GM23338 (cell line): ENCODE measurements at regions not wholly inside any gene's neighbourhood (a gene's known extent, or its start where the extent isn't known, plus 50 kb on each side); places are given as distances from the start of the nearest gene placed in this dataset.

Source experiments
- ATAC-seq: fragments of 200-7000 bp; cut with Tn5 transposase; 3 replicates; pipeline ENCODE4 v1.9.1; 2020
- DNase-seq: peaks from one replicate; pipeline ENCODE4 v3.0.0-alpha.2; 2015; ENCODE audit warnings: low spot score
- H2AFZ ChIP-seq: fragments of 200-600 bp; sonication (generic); 2 replicates; pipeline ENCODE4 v1.8.0; 2016; ENCODE audit warnings: antibody characterized with exemption, mild to moderate bottlenecking, moderate library complexity
- H3F3A ChIP-seq: fragments of 200-600 bp; sonication (generic); replicated peaks from 2 replicates; pipeline ENCODE4 v1.8.0; 2017; ENCODE audit warnings: antibody characterized with exemption, mixed run types, low read depth
- H3K27ac ChIP-seq: fragments of 200-600 bp; sonication (generic); 2 replicates; pipeline ENCODE4 v1.6.1; 2016; ENCODE audit warnings: low read depth
- H3K27me3 ChIP-seq: fragments of 200-600 bp; sonication (generic); 2 replicates; pipeline ENCODE4 v1.8.0; 2016; ENCODE audit warnings: mild to moderate bottlenecking, mixed run types, moderate library complexity; ENCODE audit not compliant: insufficient read depth
- H3K36me3 ChIP-seq: fragments of 200-600 bp; sonication (generic); 2 replicates; pipeline ENCODE4 v1.8.0; 2016; ENCODE audit warnings: mild to moderate bottlenecking; ENCODE audit not compliant: insufficient read depth
- H3K4me1 ChIP-seq: fragments of 200-600 bp; sonication (generic); 2 replicates; pipeline ENCODE4 v1.8.0; 2016; ENCODE audit warnings: mild to moderate bottlenecking, moderate library complexity; ENCODE audit not compliant: insufficient read depth
- H3K4me2 ChIP-seq: fragments of 200-600 bp; sonication (generic); 2 replicates; pipeline ENCODE4 v1.7.1; 2017; ENCODE audit warnings: mixed run types
- H3K4me3 ChIP-seq: fragments of 200-600 bp; sonication (generic); 2 replicates; pipeline ENCODE4 v1.6.1; 2016; ENCODE audit warnings: mixed run types
- H3K79me2 ChIP-seq: fragments of 200-600 bp; sonication (generic); replicated peaks from 2 replicates; pipeline ENCODE4 v1.8.0; 2017; ENCODE audit warnings: mild to moderate bottlenecking; ENCODE audit not compliant: insufficient read depth
- H3K9me2 ChIP-seq: fragments of 200-600 bp; sonication (generic); 2 replicates; pipeline ENCODE4 v1.8.0; 2017; ENCODE audit not compliant: insufficient read depth
- H4K20me1 ChIP-seq: fragments of 200-600 bp; sonication (generic); replicated peaks from 2 replicates; pipeline ENCODE4 v1.8.0; 2017; ENCODE audit warnings: mild to moderate bottlenecking; ENCODE audit not compliant: insufficient read depth
- H3K27ac Mint-ChIP-seq: 2 replicates; pipeline ENCODE4 v1.8.0; 2020; ENCODE audit warnings: inconsistent platforms, mild to moderate bottlenecking, moderate library complexity, mixed read lengths
- H3K27me3 Mint-ChIP-seq: 3 replicates; pipeline ENCODE4 v1.8.0; 2022; ENCODE audit warnings: low read depth, mild to moderate bottlenecking, moderate library complexity, mixed read lengths, inconsistent platforms; ENCODE audit not compliant: insufficient read depth, poor library complexity
- H3K36me3 Mint-ChIP-seq: 3 replicates; pipeline ENCODE4 v1.8.0; 2021; ENCODE audit warnings: low read depth, mild to moderate bottlenecking, inconsistent platforms, moderate library complexity, mixed read lengths
- H3K4me1 Mint-ChIP-seq: 3 replicates; pipeline ENCODE4 v1.8.0; 2020; ENCODE audit warnings: mild to moderate bottlenecking, inconsistent platforms, mixed read lengths
- H3K4me3 Mint-ChIP-seq: 3 replicates; pipeline ENCODE4 v1.8.0; 2021; ENCODE audit warnings: moderate library complexity, mild to moderate bottlenecking, inconsistent platforms, mixed read lengths
- H3K9me3 Mint-ChIP-seq: 3 replicates; pipeline ENCODE4 v1.8.0; 2020; ENCODE audit warnings: moderate library complexity, mild to moderate bottlenecking, inconsistent platforms, mixed read lengths
- ZNF114 ChIP-seq: fragments of 250-450 bp; sonication (Bioruptor Pico); IDR thresholded peaks from 2 replicates; pipeline ENCODE4 v1.5.0; 2020; ENCODE audit warnings: mild to moderate bottlenecking, moderate library complexity
- TF ChIP-seq, protein P1 (sequence below), 2 experiments: fragments of 200-600 bp in 1 of 2; sonication (generic) in 1 of 2; conservative IDR thresholded peaks; 2 replicates each; pipeline versions ENCODE4 v1.5.1 to v1.6.1; 2016 to 2017; ENCODE audit warnings: antibody characterized with exemption in 2 of 2, low read depth in 2 of 2, mild to moderate bottlenecking in 2 of 2, moderate library complexity in 1 of 2
- TF ChIP-seq, protein P2 (sequence below): IDR thresholded peaks from 2 replicates; pipeline ENCODE4 v1.6.1; 2016; ENCODE audit warnings: antibody characterized with exemption
- TF ChIP-seq, protein P3 (sequence below): IDR thresholded peaks from one replicate; pipeline ENCODE4 v1.6.1; 2018; ENCODE audit warnings: antibody characterized with exemption; ENCODE audit not compliant: unreplicated experiment
- TF ChIP-seq, protein P4 (sequence below): fragments of 250-450 bp; sonication (Bioruptor Pico); IDR thresholded peaks from 2 replicates; pipeline ENCODE4 v1.5.0; 2020; ENCODE audit warnings: mild to moderate bottlenecking, moderate library complexity

DNA sequence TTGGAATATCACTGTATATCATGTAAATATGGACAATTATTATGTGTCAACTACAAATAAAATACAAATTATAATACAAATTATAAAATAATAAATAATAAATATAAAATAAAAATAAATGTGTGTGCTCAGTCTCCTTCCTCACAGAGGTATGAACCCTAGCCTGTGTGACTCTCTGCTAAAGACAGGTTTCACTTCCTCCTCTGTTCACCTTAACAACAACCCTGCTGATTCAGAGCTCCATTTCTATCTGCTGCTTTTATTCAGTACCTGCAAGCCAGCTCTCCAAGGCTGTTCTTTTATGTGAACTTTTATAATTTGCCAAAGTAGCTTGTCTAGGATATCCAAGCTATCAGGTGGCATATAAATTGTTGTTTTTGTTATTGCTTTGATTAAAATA is 610.7 kb upstream of the GRM7 start (continued):
- TF ChIP-seq, protein P1, sequence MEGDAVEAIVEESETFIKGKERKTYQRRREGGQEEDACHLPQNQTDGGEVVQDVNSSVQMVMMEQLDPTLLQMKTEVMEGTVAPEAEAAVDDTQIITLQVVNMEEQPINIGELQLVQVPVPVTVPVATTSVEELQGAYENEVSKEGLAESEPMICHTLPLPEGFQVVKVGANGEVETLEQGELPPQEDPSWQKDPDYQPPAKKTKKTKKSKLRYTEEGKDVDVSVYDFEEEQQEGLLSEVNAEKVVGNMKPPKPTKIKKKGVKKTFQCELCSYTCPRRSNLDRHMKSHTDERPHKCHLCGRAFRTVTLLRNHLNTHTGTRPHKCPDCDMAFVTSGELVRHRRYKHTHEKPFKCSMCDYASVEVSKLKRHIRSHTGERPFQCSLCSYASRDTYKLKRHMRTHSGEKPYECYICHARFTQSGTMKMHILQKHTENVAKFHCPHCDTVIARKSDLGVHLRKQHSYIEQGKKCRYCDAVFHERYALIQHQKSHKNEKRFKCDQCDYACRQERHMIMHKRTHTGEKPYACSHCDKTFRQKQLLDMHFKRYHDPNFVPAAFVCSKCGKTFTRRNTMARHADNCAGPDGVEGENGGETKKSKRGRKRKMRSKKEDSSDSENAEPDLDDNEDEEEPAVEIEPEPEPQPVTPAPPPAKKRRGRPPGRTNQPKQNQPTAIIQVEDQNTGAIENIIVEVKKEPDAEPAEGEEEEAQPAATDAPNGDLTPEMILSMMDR (conservative IDR thresholded peaks at IDR 0.05; ENCODE audit: low read depth in 2 of 2) = no peak

DNA sequence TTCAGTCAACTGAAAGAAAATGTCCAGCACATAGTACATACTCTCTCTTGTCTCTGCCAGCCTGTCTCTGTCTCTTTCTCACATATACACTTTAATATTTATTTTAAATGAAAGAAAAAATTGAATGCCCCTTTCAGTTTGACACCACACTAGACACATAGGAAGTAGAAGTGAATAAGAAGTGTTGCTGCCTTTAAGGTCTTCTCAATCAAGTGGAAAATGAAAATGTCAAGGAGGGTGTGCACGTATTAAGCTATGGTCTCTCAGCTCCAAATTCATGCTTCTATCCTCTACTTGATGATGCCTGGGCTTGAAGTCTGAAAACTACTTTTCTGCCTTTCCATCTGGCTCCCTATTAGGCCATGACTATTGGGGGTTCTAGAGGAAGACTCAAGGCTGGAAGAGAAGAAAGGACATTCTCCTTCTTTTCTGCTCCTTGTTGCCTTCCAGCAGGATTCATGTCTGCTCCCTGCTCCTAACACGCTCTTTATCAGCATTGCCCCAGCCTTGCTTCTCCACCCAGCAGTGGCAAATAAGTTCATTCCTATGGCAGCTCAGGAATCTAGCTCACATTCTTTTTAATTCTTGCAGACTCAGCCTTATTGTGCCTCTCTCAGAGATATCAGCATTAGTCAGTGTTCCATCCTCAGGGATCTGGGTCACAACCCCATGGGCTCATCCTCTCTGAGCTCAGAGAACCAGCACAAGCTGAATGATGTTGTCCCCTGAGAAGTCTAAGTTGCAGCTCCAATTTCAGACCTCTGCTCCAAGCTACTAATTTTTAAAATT is 609.1 kb upstream of the GRM7 start:
- H3K9me3 Mint-ChIP-seq = peaks cover 78% of the 10 kb centered on the region
- H3K4me2 ChIP-seq = no peak overlapping the region

More for the DNA sequence above, 609.1 kb upstream of the GRM7 start:
- Histone ChIP-seq H3K27me3 (no peaks in the 10 kb centered on the region), H3K9me2 (no peaks in the 10 kb centered on the region), H4K20me1 (no peaks in the 10 kb centered on the region), H3K79me2 (no peaks in the 10 kb centered on the region), H3F3A (no peaks in the 10 kb centered on the region), H2AFZ (no peak overlapping the region), H3K4me3 (no peak overlapping the region), H3K27ac (no peak overlapping the region), H3K4me1 (no peaks in the 10 kb centered on the region), H3K36me3 (no peaks in the 10 kb centered on the region; the same call in none of the 2 replicates)
- DNase-seq = no peak
- Mint-ChIP-seq H3K27me3 (no peaks in the 10 kb centered on the region), H3K36me3 (peaks cover 4% of the 10 kb centered on the region; the same call in 2 of the 3 replicates), H3K4me3 (no peak overlapping the region), H3K4me1 (no peaks in the 10 kb centered on the region), H3K27ac (no peak overlapping the region)
- TF ChIP-seq, protein P2, sequence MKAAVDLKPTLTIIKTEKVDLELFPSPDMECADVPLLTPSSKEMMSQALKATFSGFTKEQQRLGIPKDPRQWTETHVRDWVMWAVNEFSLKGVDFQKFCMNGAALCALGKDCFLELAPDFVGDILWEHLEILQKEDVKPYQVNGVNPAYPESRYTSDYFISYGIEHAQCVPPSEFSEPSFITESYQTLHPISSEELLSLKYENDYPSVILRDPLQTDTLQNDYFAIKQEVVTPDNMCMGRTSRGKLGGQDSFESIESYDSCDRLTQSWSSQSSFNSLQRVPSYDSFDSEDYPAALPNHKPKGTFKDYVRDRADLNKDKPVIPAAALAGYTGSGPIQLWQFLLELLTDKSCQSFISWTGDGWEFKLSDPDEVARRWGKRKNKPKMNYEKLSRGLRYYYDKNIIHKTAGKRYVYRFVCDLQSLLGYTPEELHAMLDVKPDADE = no peak
- TF ChIP-seq, protein P3, sequence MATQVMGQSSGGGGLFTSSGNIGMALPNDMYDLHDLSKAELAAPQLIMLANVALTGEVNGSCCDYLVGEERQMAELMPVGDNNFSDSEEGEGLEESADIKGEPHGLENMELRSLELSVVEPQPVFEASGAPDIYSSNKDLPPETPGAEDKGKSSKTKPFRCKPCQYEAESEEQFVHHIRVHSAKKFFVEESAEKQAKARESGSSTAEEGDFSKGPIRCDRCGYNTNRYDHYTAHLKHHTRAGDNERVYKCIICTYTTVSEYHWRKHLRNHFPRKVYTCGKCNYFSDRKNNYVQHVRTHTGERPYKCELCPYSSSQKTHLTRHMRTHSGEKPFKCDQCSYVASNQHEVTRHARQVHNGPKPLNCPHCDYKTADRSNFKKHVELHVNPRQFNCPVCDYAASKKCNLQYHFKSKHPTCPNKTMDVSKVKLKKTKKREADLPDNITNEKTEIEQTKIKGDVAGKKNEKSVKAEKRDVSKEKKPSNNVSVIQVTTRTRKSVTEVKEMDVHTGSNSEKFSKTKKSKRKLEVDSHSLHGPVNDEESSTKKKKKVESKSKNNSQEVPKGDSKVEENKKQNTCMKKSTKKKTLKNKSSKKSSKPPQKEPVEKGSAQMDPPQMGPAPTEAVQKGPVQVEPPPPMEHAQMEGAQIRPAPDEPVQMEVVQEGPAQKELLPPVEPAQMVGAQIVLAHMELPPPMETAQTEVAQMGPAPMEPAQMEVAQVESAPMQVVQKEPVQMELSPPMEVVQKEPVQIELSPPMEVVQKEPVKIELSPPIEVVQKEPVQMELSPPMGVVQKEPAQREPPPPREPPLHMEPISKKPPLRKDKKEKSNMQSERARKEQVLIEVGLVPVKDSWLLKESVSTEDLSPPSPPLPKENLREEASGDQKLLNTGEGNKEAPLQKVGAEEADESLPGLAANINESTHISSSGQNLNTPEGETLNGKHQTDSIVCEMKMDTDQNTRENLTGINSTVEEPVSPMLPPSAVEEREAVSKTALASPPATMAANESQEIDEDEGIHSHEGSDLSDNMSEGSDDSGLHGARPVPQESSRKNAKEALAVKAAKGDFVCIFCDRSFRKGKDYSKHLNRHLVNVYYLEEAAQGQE = no peak
- TF ChIP-seq, protein P4, sequence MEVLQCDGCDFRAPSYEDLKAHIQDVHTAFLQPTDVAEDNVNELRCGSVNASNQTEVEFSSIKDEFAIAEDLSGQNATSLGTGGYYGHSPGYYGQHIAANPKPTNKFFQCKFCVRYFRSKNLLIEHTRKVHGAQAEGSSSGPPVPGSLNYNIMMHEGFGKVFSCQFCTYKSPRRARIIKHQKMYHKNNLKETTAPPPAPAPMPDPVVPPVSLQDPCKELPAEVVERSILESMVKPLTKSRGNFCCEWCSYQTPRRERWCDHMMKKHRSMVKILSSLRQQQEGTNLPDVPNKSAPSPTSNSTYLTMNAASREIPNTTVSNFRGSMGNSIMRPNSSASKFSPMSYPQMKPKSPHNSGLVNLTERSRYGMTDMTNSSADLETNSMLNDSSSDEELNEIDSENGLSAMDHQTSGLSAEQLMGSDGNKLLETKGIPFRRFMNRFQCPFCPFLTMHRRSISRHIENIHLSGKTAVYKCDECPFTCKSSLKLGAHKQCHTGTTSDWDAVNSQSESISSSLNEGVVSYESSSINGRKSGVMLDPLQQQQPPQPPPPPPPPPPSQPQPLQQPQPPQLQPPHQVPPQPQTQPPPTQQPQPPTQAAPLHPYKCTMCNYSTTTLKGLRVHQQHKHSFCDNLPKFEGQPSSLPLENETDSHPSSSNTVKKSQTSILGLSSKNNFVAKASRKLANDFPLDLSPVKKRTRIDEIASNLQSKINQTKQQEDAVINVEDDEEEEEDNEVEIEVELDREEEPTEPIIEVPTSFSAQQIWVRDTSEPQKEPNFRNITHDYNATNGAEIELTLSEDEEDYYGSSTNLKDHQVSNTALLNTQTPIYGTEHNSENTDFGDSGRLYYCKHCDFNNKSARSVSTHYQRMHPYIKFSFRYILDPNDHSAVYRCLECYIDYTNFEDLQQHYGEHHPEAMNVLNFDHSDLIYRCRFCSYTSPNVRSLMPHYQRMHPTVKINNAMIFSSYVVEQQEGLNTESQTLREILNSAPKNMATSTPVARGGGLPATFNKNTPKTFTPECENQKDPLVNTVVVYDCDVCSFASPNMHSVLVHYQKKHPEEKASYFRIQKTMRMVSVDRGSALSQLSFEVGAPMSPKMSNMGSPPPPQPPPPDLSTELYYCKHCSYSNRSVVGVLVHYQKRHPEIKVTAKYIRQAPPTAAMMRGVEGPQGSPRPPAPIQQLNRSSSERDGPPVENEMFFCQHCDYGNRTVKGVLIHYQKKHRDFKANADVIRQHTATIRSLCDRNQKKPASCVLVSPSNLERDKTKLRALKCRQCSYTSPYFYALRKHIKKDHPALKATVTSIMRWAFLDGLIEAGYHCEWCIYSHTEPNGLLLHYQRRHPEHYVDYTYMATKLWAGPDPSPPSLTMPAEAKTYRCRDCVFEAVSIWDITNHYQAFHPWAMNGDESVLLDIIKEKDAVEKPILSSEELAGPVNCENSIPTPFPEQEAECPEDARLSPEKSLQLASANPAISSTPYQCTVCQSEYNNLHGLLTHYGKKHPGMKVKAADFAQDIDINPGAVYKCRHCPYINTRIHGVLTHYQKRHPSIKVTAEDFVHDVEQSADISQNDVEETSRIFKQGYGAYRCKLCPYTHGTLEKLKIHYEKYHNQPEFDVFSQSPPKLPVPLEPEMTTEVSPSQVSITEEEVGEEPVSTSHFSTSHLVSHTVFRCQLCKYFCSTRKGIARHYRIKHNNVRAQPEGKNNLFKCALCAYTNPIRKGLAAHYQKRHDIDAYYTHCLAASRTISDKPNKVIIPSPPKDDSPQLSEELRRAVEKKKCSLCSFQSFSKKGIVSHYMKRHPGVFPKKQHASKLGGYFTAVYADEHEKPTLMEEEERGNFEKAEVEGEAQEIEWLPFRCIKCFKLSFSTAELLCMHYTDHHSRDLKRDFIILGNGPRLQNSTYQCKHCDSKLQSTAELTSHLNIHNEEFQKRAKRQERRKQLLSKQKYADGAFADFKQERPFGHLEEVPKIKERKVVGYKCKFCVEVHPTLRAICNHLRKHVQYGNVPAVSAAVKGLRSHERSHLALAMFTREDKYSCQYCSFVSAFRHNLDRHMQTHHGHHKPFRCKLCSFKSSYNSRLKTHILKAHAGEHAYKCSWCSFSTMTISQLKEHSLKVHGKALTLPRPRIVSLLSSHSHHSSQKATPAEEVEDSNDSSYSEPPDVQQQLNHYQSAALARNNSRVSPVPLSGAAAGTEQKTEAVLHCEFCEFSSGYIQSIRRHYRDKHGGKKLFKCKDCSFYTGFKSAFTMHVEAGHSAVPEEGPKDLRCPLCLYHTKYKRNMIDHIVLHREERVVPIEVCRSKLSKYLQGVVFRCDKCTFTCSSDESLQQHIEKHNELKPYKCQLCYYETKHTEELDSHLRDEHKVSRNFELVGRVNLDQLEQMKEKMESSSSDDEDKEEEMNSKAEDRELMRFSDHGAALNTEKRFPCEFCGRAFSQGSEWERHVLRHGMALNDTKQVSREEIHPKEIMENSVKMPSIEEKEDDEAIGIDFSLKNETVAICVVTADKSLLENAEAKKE (CRISPR knock-in tag) = no peak
- no peak for TF ChIP-seq ZNF114 (CRISPR knock-in tag)
- no peak for ATAC-seq
